Right lobe of liver (tissue), 6 donors: ENCODE measurements at regions not wholly inside any gene's neighbourhood (a gene's known extent, or its start where the extent isn't known, plus 50 kb on each side); places are given as distances from the start of the nearest gene placed in this dataset.

Experiments
- ATAC-seq, 4 donors: fragments of 200-7000 bp; cut with Tn5 transposase; one replicate each; pipeline ENCODE4 v1.9.1; 2020; ENCODE audit warnings: mild to moderate bottlenecking in 4 of 4, moderate library complexity in 4 of 4
- DNase-seq, 3 donors: peaks; one replicate each; pipeline ENCODE4 v3.0.0-alpha.2; 2020
- H3K27ac ChIP-seq, 3 donors: fragments of 200-600 bp; one replicate each; pipeline ENCODE4 v1.8.0; 2022
- H3K27me3 ChIP-seq, 2 donors: fragments of 200-600 bp; one replicate each; pipeline ENCODE4 v1.8.0; 2022
- H3K36me3 ChIP-seq, 4 donors: fragments of 200-600 bp; sonication (generic) in 1 of 4; one replicate each; pipeline versions ENCODE4 v1.5.1 to v1.8.0; 2017 to 2022; ENCODE audit warnings: control low read depth in 1 of 4
- H3K4me1 ChIP-seq, 4 donors: fragments of 200-600 bp; sonication (generic) in 1 of 4; one replicate each; pipeline versions ENCODE4 v1.5.1 to v1.8.0; 2017 to 2022; ENCODE audit warnings: control low read depth in 1 of 4
- H3K4me3 ChIP-seq, 3 donors: fragments of 200-600 bp; one replicate each; pipeline ENCODE4 v1.8.0; 2022
- H3K9me3 ChIP-seq, 4 donors: fragments of 200-600 bp; sonication (generic) in 1 of 4; one replicate each; pipeline versions ENCODE4 v1.5.1 to v1.8.0; 2017 to 2022; ENCODE audit warnings: control low read depth in 1 of 4
- CTCF ChIP-seq, 4 donors: fragments of 200-600 bp in 3 of 4; fragments of 450-650 bp in 1 of 4; IDR thresholded peaks; one replicate each; pipeline versions ENCODE4 v1.5.1 to v1.8.0; 2016 to 2022; ENCODE audit warnings: antibody characterized with exemption in 4 of 4, mild to moderate bottlenecking in 2 of 4
- POLR2A ChIP-seq: fragments of 450-650 bp; IDR thresholded peaks from one replicate; pipeline ENCODE4 v1.6.1; 2017; ENCODE audit warnings: antibody characterized with exemption, mild to moderate bottlenecking
- WGBS: methylation state at CpG from one replicate; pipeline ENCODE4 v1.1.6; 2018; ENCODE audit warnings: low coverage, low lambda C conversion rate; ENCODE audit not compliant: insufficient coverage; ENCODE audit errors: missing lambda C conversion rate; 5-methylcytosine and 5-hydroxymethylcytosine counted together
- intact Hi-C, 2 donors: fragments of 100-400 bp; cut with DNase I; formaldehyde crosslinking; loops; one replicate each; pipeline versions ENCODE4 v1.11.2 to v1.14.1; 2022
- donor health status: DM: no; HTN: yes; CAD: no.
- donor health status: DM: no; HTN: no; CAD: no.
- donor health status: DM: no; HTN: no; CAD: no.
- donor health status: DM: no; HTN: yes; CAD: no.
- donor health status: DM: no; HTN: yes; CAD: no.

GRCh38 chr11:69907611-69908010, 88.4 kb upstream of the FGF3 start:
- peak in 1 of 3 donors; percentile 37 for DNase-seq
- intact Hi-C loops = no loop called here
- no peaks in the 10 kb centered on the region for H3K9me3 ChIP-seq
- no peaks in the 10 kb centered on the region for H3K4me1 ChIP-seq
- 91% methylated on average over 6 of the region's 11 CpGs for WGBS
- no peak overlapping the region for H3K4me3 ChIP-seq
- no peaks in the 10 kb centered on the region for H3K36me3 ChIP-seq
- H3K27me3 ChIP-seq = no peaks in the 10 kb centered on the region
- TF ChIP-seq CTCF (IDR thresholded peaks at IDR 0.05) (no peak), POLR2A (no peak)
- no peak for ATAC-seq
- H3K27ac ChIP-seq = no peak overlapping the region

DNA sequence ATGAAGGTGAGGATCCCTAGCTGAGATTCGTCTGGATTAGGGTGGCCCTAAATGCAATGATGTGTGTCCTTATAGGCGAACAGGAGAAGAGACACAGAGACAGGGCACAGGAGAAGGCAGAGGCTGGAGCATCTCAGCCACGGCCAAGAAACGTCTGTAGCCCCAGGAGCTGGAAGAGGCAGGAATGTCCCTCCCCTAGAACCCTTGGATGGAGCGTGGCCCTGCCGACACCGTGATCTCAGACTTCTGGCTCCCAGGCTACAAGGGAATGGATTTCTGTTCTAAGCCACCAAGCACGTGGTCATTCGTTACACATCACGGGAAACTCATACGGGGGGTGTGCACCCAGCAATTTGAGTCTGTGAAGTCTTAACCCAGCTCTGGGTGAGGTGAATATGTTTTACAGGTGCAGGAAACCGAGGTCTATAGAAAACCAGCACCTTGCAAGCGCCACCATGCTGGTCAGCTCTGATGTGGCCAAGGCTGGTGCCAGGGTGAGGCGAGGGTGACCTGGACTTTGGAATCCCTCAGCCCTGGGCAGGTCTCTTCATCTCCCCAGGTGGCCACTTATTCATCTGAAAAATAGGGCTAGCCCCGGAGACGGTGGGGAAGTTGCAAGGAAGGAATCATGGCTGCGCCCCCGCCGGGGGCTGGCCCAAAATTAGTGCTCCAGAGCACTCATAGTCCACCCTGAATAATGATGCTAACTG, 89.5 kb upstream of the FGF3 start:
- intact Hi-C loops = no loop called here
- no peak for ATAC-seq
- peak in 1 of 3 donors; percentile 27 for DNase-seq

GRCh38 chr11:69909561-69910518, 90.6 kb upstream of the FGF3 start:
- H3K4me1 ChIP-seq = no peaks in the 10 kb centered on the region
- H3K27me3 ChIP-seq = no peaks in the 10 kb centered on the region
- no peaks in the 10 kb centered on the region for H3K9me3 ChIP-seq
- no peaks in the 10 kb centered on the region for H3K36me3 ChIP-seq
- H3K4me3 ChIP-seq = no peak overlapping the region
- intact Hi-C loops = no loop called here
- TF ChIP-seq POLR2A = no peak
- TF ChIP-seq CTCF (IDR thresholded peaks at IDR 0.05) = peak; percentile 29 to 61 (median 55)
- 10% methylated on average over 2 of the region's 28 CpGs for WGBS
- peak in 1 of 4 donors; percentile 19 for ATAC-seq
- H3K27ac ChIP-seq = no peak overlapping the region
- peak; percentile 17 to 54 (median 37) for DNase-seq

More for the DNA sequence above, 89.5 kb upstream of the FGF3 start:
- H3K9me3 ChIP-seq = no peaks in the 10 kb centered on the region
- 88% methylated on average over 4 of the region's 19 CpGs for WGBS
- no peaks in the 10 kb centered on the region for H3K4me1 ChIP-seq
- no peaks in the 10 kb centered on the region for H3K27me3 ChIP-seq
- no peak overlapping the region for H3K4me3 ChIP-seq
- TF ChIP-seq CTCF (IDR thresholded peaks at IDR 0.05) = no peak
- TF ChIP-seq POLR2A = no peak
- H3K36me3 ChIP-seq = no peaks in the 10 kb centered on the region
- H3K27ac ChIP-seq = no peak overlapping the region

GRCh38 chr11:69910519-69911309, 91.5 kb upstream of the FGF3 start:
- Histone ChIP-seq H3K27me3 (no peaks in the 10 kb centered on the region), H3K9me3 (no peaks in the 10 kb centered on the region), H3K4me3 (no peak overlapping the region), H3K4me1 (peaks cover 0 to 8% (median 2%) of the 10 kb centered on the region in 4 donors), H3K36me3 (no peaks in the 10 kb centered on the region), H3K27ac (no peak overlapping the region)
- TF ChIP-seq POLR2A (no peak), CTCF (IDR thresholded peaks at IDR 0.05) (no peak)
- WGBS = 100% methylated on average over 1 of the region's 17 CpGs
- ATAC-seq = peak in 1 of 4 donors; percentile 2
- peak in 1 of 3 donors; percentile 23 for DNase-seq
- intact Hi-C loops = no loop called here
